DOHH2 (cell line): ENCODE measurements at regions not wholly inside any gene's neighbourhood (a gene's known extent, or its start where the extent isn't known, plus 50 kb on each side); places are given as distances from the start of the nearest gene placed in this dataset.

ENCODE experiments used
- CTCF ChIP-seq: fragments of 200-600 bp; sonication (generic); IDR thresholded peaks from one replicate; pipeline ENCODE4 v1.5.1; 2014; ENCODE audit warnings: antibody characterized with exemption, mild to moderate bottlenecking, low read depth, low read length; ENCODE audit not compliant: poor library complexity, severe bottlenecking
- EZH2phosphoT487 ChIP-seq: fragments of 200-600 bp; sonication (generic); IDR thresholded peaks from 2 replicates; pipeline ENCODE4 v1.6.1; 2017; ENCODE audit warnings: borderline replicate concordance, mild to moderate bottlenecking, antibody characterized with exemption, low read length, moderate library complexity, mixed read lengths

GRCh38 chr10:112006407-112006806, 177.2 kb downstream of the GPAM start:
- no peak for TF ChIP-seq CTCF
- TF ChIP-seq EZH2phosphoT487 = no peak
